SK-N-SH treated with all-trans-retinoic acid at 6 μM for 48 hours (cell line): ENCODE measurements at regions not wholly inside any gene's neighbourhood (a gene's known extent, or its start where the extent isn't known, plus 50 kb on each side); places are given as distances from the start of the nearest gene placed in this dataset.
A peak's percentile ranks its signal among the peaks of the same experiment; 100 is the strongest.

ENCODE experiments used
- ATAC-seq: fragments of 200-7000 bp; cut with Tn5 transposase; 3 replicates; pipeline ENCODE4 v1.9.1; 2020; ENCODE audit warnings: mild to moderate bottlenecking, moderate library complexity
- ARNTL ChIP-seq: fragments of 450-650 bp; formaldehyde crosslinking; IDR thresholded peaks from 2 replicates; pipeline ENCODE4 v1.5.0; 2020; ENCODE audit warnings: low read depth, mild to moderate bottlenecking, moderate library complexity, borderline replicate concordance
- BACH2 ChIP-seq: fragments of 250-450 bp; sonication (Bioruptor Pico); IDR thresholded peaks from 2 replicates; pipeline ENCODE4 v1.9.0; 2021; ENCODE audit warnings: mild to moderate bottlenecking, borderline replicate concordance
- CSDC2 ChIP-seq: fragments of 250-450 bp; sonication (Bioruptor Pico); IDR thresholded peaks from 2 replicates; pipeline ENCODE4 v1.5.0; 2020; ENCODE audit warnings: mild to moderate bottlenecking, moderate library complexity
- ESRRG ChIP-seq: fragments of 250-450 bp; sonication (Bioruptor Pico); IDR thresholded peaks from 2 replicates; pipeline ENCODE4 v1.6.1; 2021; ENCODE audit warnings: mild to moderate bottlenecking
- GLIS3 ChIP-seq: fragments of 250-450 bp; sonication (Bioruptor Pico); IDR thresholded peaks from 2 replicates; pipeline ENCODE4 v1.5.0; 2020; ENCODE audit warnings: mild to moderate bottlenecking, moderate library complexity
- ISL1 ChIP-seq: fragments of 250-450 bp; sonication (Bioruptor Pico); IDR thresholded peaks from 2 replicates; pipeline ENCODE4 v2.1.2; 2022; ENCODE audit warnings: mild to moderate bottlenecking, moderate library complexity
- PPARA ChIP-seq: fragments of 250-450 bp; sonication (Bioruptor Pico); IDR thresholded peaks from 2 replicates; pipeline ENCODE4 v1.5.0; 2020; ENCODE audit warnings: mild to moderate bottlenecking, borderline replicate concordance
- RARB ChIP-seq: fragments of 250-450 bp; sonication (Bioruptor Pico); IDR thresholded peaks from 2 replicates; pipeline ENCODE4 v1.8.0; 2021; ENCODE audit warnings: mild to moderate bottlenecking, moderate library complexity
- SNAI2 ChIP-seq: fragments of 250-450 bp; sonication (Bioruptor Pico); IDR thresholded peaks from 2 replicates; pipeline ENCODE4 v1.5.0; 2020; ENCODE audit warnings: mild to moderate bottlenecking, moderate library complexity
- TCF4 ChIP-seq: fragments of 250-450 bp; sonication (Bioruptor Pico); IDR thresholded peaks from 2 replicates; pipeline ENCODE4 v1.8.0; 2021; ENCODE audit warnings: mild to moderate bottlenecking, moderate library complexity, borderline replicate concordance
- TOX ChIP-seq: fragments of 250-450 bp; sonication (Bioruptor Pico); IDR thresholded peaks from 2 replicates; pipeline ENCODE4 v1.8.0; 2021; ENCODE audit warnings: mild to moderate bottlenecking, moderate library complexity, borderline replicate concordance
- ZC3H10 ChIP-seq: fragments of 250-450 bp; sonication (Bioruptor Pico); IDR thresholded peaks from 2 replicates; pipeline ENCODE4 v1.5.1; 2021; ENCODE audit warnings: mild to moderate bottlenecking, moderate library complexity
- ZFP3 ChIP-seq: fragments of 250-450 bp; sonication (Bioruptor Pico); IDR thresholded peaks from 2 replicates; pipeline ENCODE4 v1.5.0; 2020; ENCODE audit warnings: mild to moderate bottlenecking, moderate library complexity
- ZFP30 ChIP-seq: fragments of 450-650 bp; formaldehyde crosslinking; IDR thresholded peaks from 2 replicates; pipeline ENCODE4 v1.5.0; 2022; ENCODE audit warnings: mild to moderate bottlenecking, moderate library complexity
- ZNF565 ChIP-seq: fragments of 450-650 bp; formaldehyde crosslinking; conservative IDR thresholded peaks from 2 replicates; pipeline ENCODE4 v1.5.0; 2020; ENCODE audit warnings: low read depth, mild to moderate bottlenecking, moderate library complexity
- ZNF8 ChIP-seq: fragments of 450-650 bp; formaldehyde crosslinking; IDR thresholded peaks from 2 replicates; pipeline ENCODE4 v1.5.0; 2020; ENCODE audit warnings: mild to moderate bottlenecking, moderate library complexity
- TF ChIP-seq, protein P1 (sequence below): fragments of 250-450 bp; sonication (Bioruptor Pico); IDR thresholded peaks from 2 replicates; pipeline ENCODE4 v1.5.0; 2020; ENCODE audit warnings: mild to moderate bottlenecking, moderate library complexity
- TF ChIP-seq, protein P2 (sequence below): fragments of 250-450 bp; sonication (Bioruptor Pico); IDR thresholded peaks from 2 replicates; pipeline ENCODE4 v1.5.1; 2020; ENCODE audit warnings: low read depth, mild to moderate bottlenecking, moderate library complexity
- TF ChIP-seq, protein P3 (sequence below): fragments of 250-450 bp; sonication (Bioruptor Pico); IDR thresholded peaks from 2 replicates; pipeline ENCODE4 v1.8.0; 2021; ENCODE audit warnings: low read depth, mild to moderate bottlenecking, moderate library complexity, borderline replicate concordance
- TF ChIP-seq, protein P4 (sequence below): fragments of 250-450 bp; sonication (Bioruptor Pico); IDR thresholded peaks from 2 replicates; pipeline ENCODE4 v1.8.0; 2020; ENCODE audit warnings: mild to moderate bottlenecking, moderate library complexity, borderline replicate concordance
- TF ChIP-seq, protein P5 (sequence below): fragments of 250-450 bp; sonication (Bioruptor Pico); IDR thresholded peaks from 2 replicates; pipeline ENCODE4 v1.5.1; 2021; ENCODE audit warnings: mild to moderate bottlenecking, moderate library complexity

DNA sequence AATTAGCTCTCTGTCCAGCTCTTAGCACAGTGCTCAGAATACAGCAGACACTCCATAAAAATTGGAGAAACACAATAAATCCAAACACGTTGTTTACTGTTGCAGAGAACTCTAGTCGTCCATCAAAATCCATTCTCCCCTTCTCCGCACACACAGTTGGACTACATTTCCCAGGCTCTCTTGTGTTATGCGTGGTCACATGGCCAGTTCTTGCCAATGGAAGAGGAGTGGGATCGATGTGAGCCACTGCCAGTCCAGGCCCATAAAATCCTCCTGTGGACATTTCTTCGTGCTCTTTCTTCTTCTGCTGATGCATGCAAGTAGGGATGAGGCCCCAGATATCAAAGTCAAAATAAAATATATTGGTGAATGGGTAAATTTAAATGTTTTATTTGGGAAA, 114.3 kb upstream of the FMN2 start:
- TF ChIP-seq ZFP3 (no peak), ZNF565 (CRISPR knock-in tag) (no peak), SNAI2 (no peak), ISL1 (no peak), ESRRG (CRISPR knock-in tag) (no peak), ZC3H10 (CRISPR knock-in tag) (no peak), RARB (no peak), ZFP30 (CRISPR knock-in tag) (no peak), TOX (no peak), ARNTL (CRISPR knock-in tag) (no peak), PPARA (CRISPR knock-in tag) (no peak), TCF4 (no peak), BACH2 (CRISPR knock-in tag) (no peak), CSDC2 (CRISPR knock-in tag) (no peak), ZNF8 (CRISPR knock-in tag) (no peak), GLIS3 (CRISPR knock-in tag) (no peak)
- TF ChIP-seq, protein P1, sequence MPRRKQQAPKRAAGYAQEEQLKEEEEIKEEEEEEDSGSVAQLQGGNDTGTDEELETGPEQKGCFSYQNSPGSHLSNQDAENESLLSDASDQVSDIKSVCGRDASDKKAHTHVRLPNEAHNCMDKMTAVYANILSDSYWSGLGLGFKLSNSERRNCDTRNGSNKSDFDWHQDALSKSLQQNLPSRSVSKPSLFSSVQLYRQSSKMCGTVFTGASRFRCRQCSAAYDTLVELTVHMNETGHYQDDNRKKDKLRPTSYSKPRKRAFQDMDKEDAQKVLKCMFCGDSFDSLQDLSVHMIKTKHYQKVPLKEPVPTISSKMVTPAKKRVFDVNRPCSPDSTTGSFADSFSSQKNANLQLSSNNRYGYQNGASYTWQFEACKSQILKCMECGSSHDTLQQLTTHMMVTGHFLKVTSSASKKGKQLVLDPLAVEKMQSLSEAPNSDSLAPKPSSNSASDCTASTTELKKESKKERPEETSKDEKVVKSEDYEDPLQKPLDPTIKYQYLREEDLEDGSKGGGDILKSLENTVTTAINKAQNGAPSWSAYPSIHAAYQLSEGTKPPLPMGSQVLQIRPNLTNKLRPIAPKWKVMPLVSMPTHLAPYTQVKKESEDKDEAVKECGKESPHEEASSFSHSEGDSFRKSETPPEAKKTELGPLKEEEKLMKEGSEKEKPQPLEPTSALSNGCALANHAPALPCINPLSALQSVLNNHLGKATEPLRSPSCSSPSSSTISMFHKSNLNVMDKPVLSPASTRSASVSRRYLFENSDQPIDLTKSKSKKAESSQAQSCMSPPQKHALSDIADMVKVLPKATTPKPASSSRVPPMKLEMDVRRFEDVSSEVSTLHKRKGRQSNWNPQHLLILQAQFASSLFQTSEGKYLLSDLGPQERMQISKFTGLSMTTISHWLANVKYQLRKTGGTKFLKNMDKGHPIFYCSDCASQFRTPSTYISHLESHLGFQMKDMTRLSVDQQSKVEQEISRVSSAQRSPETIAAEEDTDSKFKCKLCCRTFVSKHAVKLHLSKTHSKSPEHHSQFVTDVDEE (CRISPR knock-in tag): no peak
- TF ChIP-seq, protein P2, sequence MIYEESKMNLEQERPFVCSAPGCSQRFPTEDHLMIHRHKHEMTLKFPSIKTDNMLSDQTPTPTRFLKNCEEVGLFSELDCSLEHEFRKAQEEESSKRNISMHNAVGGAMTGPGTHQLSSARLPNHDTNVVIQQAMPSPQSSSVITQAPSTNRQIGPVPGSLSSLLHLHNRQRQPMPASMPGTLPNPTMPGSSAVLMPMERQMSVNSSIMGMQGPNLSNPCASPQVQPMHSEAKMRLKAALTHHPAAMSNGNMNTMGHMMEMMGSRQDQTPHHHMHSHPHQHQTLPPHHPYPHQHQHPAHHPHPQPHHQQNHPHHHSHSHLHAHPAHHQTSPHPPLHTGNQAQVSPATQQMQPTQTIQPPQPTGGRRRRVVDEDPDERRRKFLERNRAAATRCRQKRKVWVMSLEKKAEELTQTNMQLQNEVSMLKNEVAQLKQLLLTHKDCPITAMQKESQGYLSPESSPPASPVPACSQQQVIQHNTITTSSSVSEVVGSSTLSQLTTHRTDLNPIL (CRISPR knock-in tag): no peak
- TF ChIP-seq, protein P3, sequence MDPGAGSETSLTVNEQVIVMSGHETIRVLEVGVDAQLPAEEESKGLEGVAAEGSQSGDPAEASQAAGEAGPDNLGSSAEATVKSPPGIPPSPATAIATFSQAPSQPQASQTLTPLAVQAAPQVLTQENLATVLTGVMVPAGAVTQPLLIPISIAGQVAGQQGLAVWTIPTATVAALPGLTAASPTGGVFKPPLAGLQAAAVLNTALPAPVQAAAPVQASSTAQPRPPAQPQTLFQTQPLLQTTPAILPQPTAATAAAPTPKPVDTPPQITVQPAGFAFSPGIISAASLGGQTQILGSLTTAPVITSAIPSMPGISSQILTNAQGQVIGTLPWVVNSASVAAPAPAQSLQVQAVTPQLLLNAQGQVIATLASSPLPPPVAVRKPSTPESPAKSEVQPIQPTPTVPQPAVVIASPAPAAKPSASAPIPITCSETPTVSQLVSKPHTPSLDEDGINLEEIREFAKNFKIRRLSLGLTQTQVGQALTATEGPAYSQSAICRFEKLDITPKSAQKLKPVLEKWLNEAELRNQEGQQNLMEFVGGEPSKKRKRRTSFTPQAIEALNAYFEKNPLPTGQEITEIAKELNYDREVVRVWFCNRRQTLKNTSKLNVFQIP (CRISPR knock-in tag): no peak
- TF ChIP-seq, protein P4, sequence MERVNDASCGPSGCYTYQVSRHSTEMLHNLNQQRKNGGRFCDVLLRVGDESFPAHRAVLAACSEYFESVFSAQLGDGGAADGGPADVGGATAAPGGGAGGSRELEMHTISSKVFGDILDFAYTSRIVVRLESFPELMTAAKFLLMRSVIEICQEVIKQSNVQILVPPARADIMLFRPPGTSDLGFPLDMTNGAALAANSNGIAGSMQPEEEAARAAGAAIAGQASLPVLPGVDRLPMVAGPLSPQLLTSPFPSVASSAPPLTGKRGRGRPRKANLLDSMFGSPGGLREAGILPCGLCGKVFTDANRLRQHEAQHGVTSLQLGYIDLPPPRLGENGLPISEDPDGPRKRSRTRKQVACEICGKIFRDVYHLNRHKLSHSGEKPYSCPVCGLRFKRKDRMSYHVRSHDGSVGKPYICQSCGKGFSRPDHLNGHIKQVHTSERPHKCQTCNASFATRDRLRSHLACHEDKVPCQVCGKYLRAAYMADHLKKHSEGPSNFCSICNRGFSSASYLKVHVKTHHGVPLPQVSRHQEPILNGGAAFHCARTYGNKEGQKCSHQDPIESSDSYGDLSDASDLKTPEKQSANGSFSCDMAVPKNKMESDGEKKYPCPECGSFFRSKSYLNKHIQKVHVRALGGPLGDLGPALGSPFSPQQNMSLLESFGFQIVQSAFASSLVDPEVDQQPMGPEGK (CRISPR knock-in tag): no peak
- ATAC-seq: 0 out of 3 replicates have a peak, but pooled peaks have one; percentile 22

DNA sequence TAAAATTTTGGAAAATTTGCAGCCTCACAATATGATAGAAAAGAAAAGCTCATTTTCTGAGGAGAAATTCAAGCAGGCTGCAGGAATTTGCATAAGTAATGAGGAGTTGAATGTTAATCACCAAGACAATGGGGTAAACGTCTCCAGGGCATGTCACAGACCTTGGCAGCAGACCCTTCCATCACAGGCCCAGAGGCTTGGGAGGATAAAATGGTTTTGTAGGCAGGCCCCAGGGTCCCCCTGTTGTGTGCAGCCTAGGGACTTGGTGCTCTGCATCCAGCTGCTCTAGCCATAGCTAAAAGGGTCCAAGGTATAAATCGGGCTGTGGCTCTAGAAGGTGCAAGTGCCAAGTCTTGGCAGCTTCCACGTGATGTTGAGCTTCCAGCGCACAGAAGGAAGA, 112.2 kb upstream of the FMN2 start:
- no peak for ATAC-seq
- TF ChIP-seq BACH2 (CRISPR knock-in tag) (no peak), ISL1 (no peak), ZNF565 (CRISPR knock-in tag) (no peak), CSDC2 (CRISPR knock-in tag) (no peak), ZFP30 (CRISPR knock-in tag) (no peak), TCF4 (no peak), ZFP3 (no peak), ESRRG (CRISPR knock-in tag) (no peak), ZC3H10 (CRISPR knock-in tag) (no peak)
- TF ChIP-seq, protein P4 (CRISPR knock-in tag): no peak
- TF ChIP-seq, protein P2 (CRISPR knock-in tag): no peak
- TF ChIP-seq, protein P5, sequence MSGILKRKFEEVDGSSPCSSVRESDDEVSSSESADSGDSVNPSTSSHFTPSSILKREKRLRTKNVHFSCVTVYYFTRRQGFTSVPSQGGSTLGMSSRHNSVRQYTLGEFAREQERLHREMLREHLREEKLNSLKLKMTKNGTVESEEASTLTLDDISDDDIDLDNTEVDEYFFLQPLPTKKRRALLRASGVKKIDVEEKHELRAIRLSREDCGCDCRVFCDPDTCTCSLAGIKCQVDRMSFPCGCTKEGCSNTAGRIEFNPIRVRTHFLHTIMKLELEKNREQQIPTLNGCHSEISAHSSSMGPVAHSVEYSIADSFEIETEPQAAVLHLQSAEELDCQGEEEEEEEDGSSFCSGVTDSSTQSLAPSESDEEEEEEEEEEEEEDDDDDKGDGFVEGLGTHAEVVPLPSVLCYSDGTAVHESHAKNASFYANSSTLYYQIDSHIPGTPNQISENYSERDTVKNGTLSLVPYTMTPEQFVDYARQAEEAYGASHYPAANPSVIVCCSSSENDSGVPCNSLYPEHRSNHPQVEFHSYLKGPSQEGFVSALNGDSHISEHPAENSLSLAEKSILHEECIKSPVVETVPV: no peak
